Activated naive CD4-positive, alpha-beta T cell treated with anti-CD3 and anti-CD28 coated beads, Interleukin-2, amount 10 ng/mL, durations not matched to agents 7 days and 5 days (primary cell): ENCODE measurements at regions not wholly inside any gene's neighbourhood (a gene's known extent, or its start where the extent isn't known, plus 50 kb on each side); places are given as distances from the start of the nearest gene placed in this dataset.
"Not testable (repeated sequence)": the region's sequence is repeated elsewhere in the genome, so short reads cannot be mapped to it uniquely, and the experiment has no call there.

ENCODE experiments used
- CTCF ChIA-PET: fragments of 350-600 bp; sonication (Branson Sonifier 250); formaldehyde crosslinking; loops from one replicate; lab custom pipeline; 2021; ENCODE audit warnings: antibody characterized with exemption; lab: Charles Lee
- DNase-seq: peaks from one replicate; pipeline ENCODE4 v3.0.0-alpha.2; 2020
- H3K27ac Mint-ChIP-seq: one replicate; pipeline ENCODE4 v1.8.0; 2021; ENCODE audit warnings: mild to moderate bottlenecking, moderate library complexity, mixed read lengths
- H3K27me3 Mint-ChIP-seq: one replicate; pipeline ENCODE4 v1.8.0; 2021; ENCODE audit warnings: mild to moderate bottlenecking, mixed read lengths
- H3K36me3 Mint-ChIP-seq: one replicate; pipeline ENCODE4 v1.8.0; 2021; ENCODE audit warnings: mixed read lengths
- H3K4me1 Mint-ChIP-seq: one replicate; pipeline ENCODE4 v1.8.0; 2021; ENCODE audit warnings: mixed read lengths
- H3K4me3 Mint-ChIP-seq: one replicate; pipeline ENCODE4 v1.8.0; 2021; ENCODE audit warnings: mild to moderate bottlenecking, moderate library complexity, mixed read lengths
- H3K9me3 Mint-ChIP-seq: one replicate; pipeline ENCODE4 v1.8.0; 2021; ENCODE audit warnings: mixed read lengths

- no peak overlapping the region for H3K4me3 Mint-ChIP-seq
- CTCF ChIA-PET, result no interaction called here
- H3K27me3 Mint-ChIP-seq, result no peaks in the 10 kb centered on the region
- no peaks in the 10 kb centered on the region for H3K4me1 Mint-ChIP-seq
- no peak for DNase-seq
- no peak overlapping the region for H3K27ac Mint-ChIP-seq
- no peaks in the 10 kb centered on the region for H3K36me3 Mint-ChIP-seq
- H3K9me3 Mint-ChIP-seq, result peaks cover 13% of the 10 kb centered on the region
Observed at GRCh38 chr21:15297824-15298223, 233.0 kb upstream of the NRIP1 start.

- Mint-ChIP-seq H3K4me3 (no peak overlapping the region), H3K9me3 (peaks cover 13% of the 10 kb centered on the region), H3K27me3 (no peaks in the 10 kb centered on the region), H3K36me3 (no peaks in the 10 kb centered on the region), H3K4me1 (no peaks in the 10 kb centered on the region), H3K27ac (no peak overlapping the region)
- CTCF ChIA-PET, result no interaction called here
- DNase-seq, result no peak
Observed at GRCh38 chr21:15298306-15298705, 233.5 kb upstream of the NRIP1 start.

DNA sequence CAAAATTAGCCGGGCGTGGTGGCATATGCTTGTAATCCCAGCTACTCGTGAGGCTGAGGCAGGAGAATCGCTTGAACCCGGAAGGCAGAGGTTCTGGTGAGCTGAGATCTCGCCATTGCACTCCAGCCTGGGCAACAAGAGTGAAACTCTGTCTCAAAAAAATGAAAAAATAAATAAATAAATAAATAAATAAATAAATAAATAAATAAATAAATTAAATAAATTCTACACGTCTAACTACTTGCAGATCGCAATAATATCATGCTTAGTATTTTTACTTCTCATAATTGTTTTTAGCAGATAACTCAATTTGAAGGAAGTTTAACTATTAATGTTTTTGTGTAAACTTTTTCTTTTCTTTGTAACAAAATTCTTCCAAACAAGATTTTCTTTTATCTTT lies 234.0 kb upstream of the NRIP1 start:
- CTCF ChIA-PET, H3K27me3 Mint-ChIP-seq, H3K4me3 Mint-ChIP-seq, DNase-seq, H3K4me1 Mint-ChIP-seq, H3K27ac Mint-ChIP-seq, H3K36me3 Mint-ChIP-seq: not testable (repeated sequence)
- H3K9me3 Mint-ChIP-seq, result peaks cover 13% of the 10 kb centered on the region

DNA sequence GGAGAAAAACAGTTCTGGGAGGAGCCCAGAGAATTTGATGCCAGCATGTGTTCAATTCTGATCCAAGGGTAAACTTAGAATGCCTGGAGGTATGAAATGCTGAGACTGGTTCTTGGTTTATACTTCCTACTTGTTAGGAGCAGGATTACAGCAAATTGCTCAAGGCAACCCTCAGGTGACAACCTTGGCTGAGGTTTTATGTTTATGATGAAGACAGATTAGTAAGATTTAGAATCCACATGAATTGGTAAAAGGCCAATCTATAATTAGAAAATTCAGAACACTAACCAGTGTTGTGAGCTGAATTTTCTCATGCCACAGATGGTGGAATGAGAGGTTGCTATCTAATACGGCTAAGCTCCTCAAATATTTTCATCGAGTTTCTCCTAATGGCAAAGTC lies 235.3 kb upstream of the NRIP1 start:
- CTCF ChIA-PET, result no interaction called here
- no peaks in the 10 kb centered on the region for H3K36me3 Mint-ChIP-seq
- H3K27ac Mint-ChIP-seq, result no peak overlapping the region
- no peaks in the 10 kb centered on the region for H3K27me3 Mint-ChIP-seq
- DNase-seq, result no peak
- peaks cover 13% of the 10 kb centered on the region for H3K9me3 Mint-ChIP-seq
- no peaks in the 10 kb centered on the region for H3K4me1 Mint-ChIP-seq
- no peak overlapping the region for H3K4me3 Mint-ChIP-seq

GRCh38 chr21:15301014-15301413 lies 236.2 kb upstream of the NRIP1 start:
- no peaks in the 10 kb centered on the region for H3K36me3 Mint-ChIP-seq
- no peak overlapping the region for H3K4me3 Mint-ChIP-seq
- no peaks in the 10 kb centered on the region for H3K4me1 Mint-ChIP-seq
- H3K9me3 Mint-ChIP-seq, result peaks cover 13% of the 10 kb centered on the region
- H3K27me3 Mint-ChIP-seq, result no peaks in the 10 kb centered on the region
- no peak for DNase-seq
- no peak overlapping the region for H3K27ac Mint-ChIP-seq
- CTCF ChIA-PET, result no interaction called here

GRCh38 chr21:15301736-15302135 lies 236.9 kb upstream of the NRIP1 start:
- H3K36me3 Mint-ChIP-seq, result no peaks in the 10 kb centered on the region
- H3K4me3 Mint-ChIP-seq, result no peak overlapping the region
- H3K4me1 Mint-ChIP-seq, result no peaks in the 10 kb centered on the region
- H3K27ac Mint-ChIP-seq, result no peak overlapping the region
- no peaks in the 10 kb centered on the region for H3K27me3 Mint-ChIP-seq
- CTCF ChIA-PET, result no interaction called here
- peaks cover 13% of the 10 kb centered on the region for H3K9me3 Mint-ChIP-seq
- DNase-seq, result no peak

DNA sequence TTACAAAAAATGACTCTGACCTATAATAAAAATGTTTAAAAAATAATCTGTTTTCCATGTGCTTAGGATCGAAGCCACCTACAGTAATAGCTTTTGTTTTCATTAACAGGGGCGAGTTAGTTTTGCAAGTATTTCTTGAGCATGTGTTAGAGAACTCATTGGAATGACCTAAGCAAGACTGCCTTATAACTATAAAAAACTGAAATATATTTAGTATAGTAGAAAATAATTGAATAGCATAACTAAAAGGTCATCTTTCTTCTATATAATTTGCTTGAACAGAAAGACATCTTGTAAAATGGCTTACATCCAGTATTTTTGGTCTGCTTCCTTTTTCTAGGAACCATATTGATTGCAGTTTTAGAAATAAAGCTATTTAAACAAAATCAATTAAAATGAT lies 241.5 kb upstream of the NRIP1 start:
- peaks cover 7% of the 10 kb centered on the region for H3K9me3 Mint-ChIP-seq
- H3K4me1 Mint-ChIP-seq, result no peaks in the 10 kb centered on the region
- CTCF ChIA-PET, result no interaction called here
- no peak overlapping the region for H3K4me3 Mint-ChIP-seq
- H3K27me3 Mint-ChIP-seq, result peaks cover 5% of the 10 kb centered on the region
- no peaks in the 10 kb centered on the region for H3K36me3 Mint-ChIP-seq
- no peak for DNase-seq
- no peak overlapping the region for H3K27ac Mint-ChIP-seq

DNA sequence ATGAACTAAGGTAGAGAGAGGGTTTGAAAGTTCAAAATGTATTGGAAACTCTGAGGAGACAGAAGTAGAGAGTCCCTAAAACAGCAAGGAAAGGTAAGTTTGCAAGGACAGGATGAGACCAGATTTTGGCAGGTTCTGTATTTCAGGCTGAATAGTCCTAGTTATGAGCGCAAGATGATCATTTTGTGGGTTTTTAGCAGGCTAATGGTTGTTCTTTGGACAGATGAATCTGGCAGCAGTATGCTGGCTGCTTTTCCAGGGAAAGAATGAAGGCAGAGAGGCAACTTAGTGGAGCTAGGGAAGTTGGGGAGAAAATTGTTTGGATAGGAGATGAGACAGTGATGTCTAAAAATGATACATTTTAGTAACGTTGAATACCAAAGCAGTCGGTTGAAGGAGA lies 243.5 kb upstream of the NRIP1 start:
- CTCF ChIA-PET, result no interaction called here
- Mint-ChIP-seq H3K4me3 (no peak overlapping the region), H3K36me3 (no peaks in the 10 kb centered on the region), H3K27me3 (peaks cover 5% of the 10 kb centered on the region), H3K27ac (no peak overlapping the region), H3K4me1 (no peaks in the 10 kb centered on the region), H3K9me3 (no peaks in the 10 kb centered on the region)
- DNase-seq, result no peak

- Mint-ChIP-seq H3K27ac (no peak overlapping the region), H3K36me3 (no peaks in the 10 kb centered on the region), H3K27me3 (peaks cover 5% of the 10 kb centered on the region), H3K4me1 (no peaks in the 10 kb centered on the region), H3K9me3 (no peaks in the 10 kb centered on the region), H3K4me3 (no peak overlapping the region)
- no peak for DNase-seq
- CTCF ChIA-PET, result no interaction called here
Observed at GRCh38 chr21:15309022-15309590, 244.3 kb upstream of the NRIP1 start.

GRCh38 chr21:15309721-15310120 lies 244.9 kb upstream of the NRIP1 start:
- CTCF ChIA-PET, result no interaction called here
- Mint-ChIP-seq H3K36me3 (no peaks in the 10 kb centered on the region), H3K4me1 (no peaks in the 10 kb centered on the region), H3K27me3 (peaks cover 5% of the 10 kb centered on the region), H3K27ac (no peak overlapping the region), H3K9me3 (no peaks in the 10 kb centered on the region), H3K4me3 (no peak overlapping the region)
- DNase-seq, result no peak

DNA sequence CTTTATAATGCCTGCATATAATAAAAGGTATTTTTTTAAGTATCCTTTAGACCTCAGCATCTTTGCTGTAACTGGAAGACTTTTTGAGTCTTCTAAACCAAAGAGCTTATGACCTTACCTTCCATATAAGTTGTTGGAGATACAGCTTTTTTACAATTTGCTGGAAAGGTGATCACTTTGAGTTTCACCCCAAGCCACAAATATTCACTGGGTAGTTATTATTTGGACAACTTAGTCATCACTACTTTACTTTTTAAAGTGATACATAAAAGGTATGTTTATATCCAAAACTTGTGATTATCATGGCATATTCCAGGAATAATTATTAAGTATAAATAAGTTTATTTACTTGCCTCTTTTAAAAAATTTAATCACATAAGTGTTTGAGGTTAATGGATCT lies 246.7 kb upstream of the NRIP1 start:
- peaks cover 5% of the 10 kb centered on the region for H3K27me3 Mint-ChIP-seq
- no peak for DNase-seq
- no peaks in the 10 kb centered on the region for H3K4me1 Mint-ChIP-seq
- CTCF ChIA-PET, result no interaction called here
- H3K9me3 Mint-ChIP-seq, result no peaks in the 10 kb centered on the region
- no peaks in the 10 kb centered on the region for H3K36me3 Mint-ChIP-seq
- no peak overlapping the region for H3K4me3 Mint-ChIP-seq
- H3K27ac Mint-ChIP-seq, result no peak overlapping the region

DNA sequence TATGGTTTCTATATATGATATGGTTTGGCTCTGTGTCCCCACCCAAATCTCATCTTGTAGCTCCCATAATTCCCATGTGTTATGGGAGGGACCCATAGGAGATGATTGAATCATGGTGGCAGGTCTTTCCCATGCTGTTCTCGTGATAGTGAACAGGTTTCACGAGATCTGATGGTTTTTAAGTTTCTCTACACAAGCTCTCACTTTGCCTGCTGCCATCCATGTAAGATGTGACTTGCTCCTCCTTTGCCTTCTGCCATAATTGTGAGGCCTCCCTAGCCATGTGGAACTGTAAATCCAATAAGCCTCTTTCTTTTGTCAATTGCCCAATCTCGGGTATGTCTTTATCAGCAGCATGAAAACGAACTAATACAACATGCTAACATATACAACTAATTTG lies 252.2 kb upstream of the NRIP1 start:
- H3K9me3 Mint-ChIP-seq, H3K4me3 Mint-ChIP-seq, H3K27ac Mint-ChIP-seq, H3K27me3 Mint-ChIP-seq, CTCF ChIA-PET, H3K36me3 Mint-ChIP-seq, DNase-seq, H3K4me1 Mint-ChIP-seq: not testable (repeated sequence)

DNA sequence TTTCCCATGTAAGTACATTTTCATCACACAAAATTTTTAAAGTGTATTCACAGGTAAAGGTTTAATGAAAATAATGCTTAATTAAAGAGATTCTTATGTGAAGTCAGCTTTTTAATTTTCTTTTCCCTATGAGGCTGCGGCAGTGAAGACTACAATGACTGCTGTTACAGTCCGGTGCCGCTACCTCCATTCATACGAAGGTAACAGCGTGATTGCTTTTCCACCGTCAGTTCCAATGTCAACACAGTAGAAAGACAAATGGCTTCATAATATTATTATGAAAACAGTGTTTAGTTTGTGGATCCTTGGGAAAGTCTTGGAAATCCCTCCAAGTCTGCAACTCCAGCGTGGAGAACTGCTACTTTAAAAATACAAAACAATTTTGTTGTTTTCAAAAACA lies 254.9 kb upstream of the NRIP1 start:
- Mint-ChIP-seq H3K4me3 (no peak overlapping the region), H3K9me3 (no peaks in the 10 kb centered on the region), H3K4me1 (no peaks in the 10 kb centered on the region), H3K27me3 (no peaks in the 10 kb centered on the region), H3K36me3 (no peaks in the 10 kb centered on the region), H3K27ac (no peak overlapping the region)
- DNase-seq, result no peak
- CTCF ChIA-PET, result no interaction called here

DNA sequence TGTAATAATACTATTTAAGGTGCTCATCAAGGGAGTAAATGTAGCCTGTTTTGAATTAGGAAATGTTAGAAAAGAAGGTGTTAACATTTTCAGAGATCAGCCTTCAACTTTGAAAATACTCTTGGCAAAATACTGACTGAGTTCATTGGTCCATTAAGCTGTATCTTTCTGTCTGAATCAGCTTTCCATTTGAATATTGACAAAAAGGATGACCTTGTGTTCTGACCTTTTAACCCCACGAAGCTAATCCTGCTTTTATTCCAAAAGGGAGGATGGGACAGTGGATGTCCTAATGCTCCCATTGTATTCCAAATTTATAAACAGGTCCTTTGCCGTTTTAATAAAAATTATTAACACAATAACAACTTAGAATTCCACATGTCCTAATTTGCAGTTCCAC lies 259.7 kb upstream of the NRIP1 start:
- H3K9me3 Mint-ChIP-seq, result no peaks in the 10 kb centered on the region
- no peak overlapping the region for H3K27ac Mint-ChIP-seq
- CTCF ChIA-PET, result no interaction called here
- no peak overlapping the region for H3K4me3 Mint-ChIP-seq
- no peaks in the 10 kb centered on the region for H3K4me1 Mint-ChIP-seq
- H3K36me3 Mint-ChIP-seq, result no peaks in the 10 kb centered on the region
- no peaks in the 10 kb centered on the region for H3K27me3 Mint-ChIP-seq
- DNase-seq, result no peak

DNA sequence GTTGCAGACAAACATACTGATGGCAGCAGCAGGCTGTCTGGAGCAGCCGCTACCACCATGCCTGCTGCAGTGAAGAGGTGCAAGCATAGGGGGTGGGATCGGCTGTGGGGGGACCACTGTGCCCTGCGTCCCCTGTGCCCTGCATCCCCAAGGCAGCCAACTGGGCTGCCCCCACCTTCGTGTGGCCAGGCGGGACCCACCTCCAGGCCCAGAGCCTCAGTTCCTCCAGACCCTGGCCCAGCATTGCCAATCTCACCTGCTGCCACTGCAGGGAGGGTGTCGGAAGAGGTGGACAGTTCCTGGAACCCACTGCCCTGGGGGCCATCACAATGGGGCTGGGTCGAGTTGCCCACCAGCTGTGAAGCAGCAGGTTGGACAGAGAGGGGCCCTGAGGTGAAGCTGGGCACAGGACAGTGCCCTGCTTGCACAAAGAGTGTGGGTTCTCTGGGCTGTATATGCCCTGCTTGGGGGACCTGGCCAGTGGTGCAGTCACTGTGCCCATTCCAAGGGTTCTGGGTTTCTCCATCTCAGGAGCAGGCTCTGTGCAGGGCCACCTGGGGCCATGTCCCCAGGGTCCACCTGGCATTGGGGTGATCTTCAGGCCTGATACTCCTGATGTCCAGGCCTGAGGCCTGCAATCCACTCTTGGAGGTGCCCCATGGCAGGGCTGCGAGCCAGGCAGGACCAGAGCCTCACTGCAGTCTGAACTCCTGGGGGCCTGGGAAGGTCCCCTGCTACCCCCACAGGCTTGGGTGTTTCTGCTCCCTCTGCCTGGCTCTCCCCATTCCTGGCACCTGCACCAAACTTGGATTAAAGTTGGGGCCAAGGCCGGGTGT lies 261.4 kb upstream of the NRIP1 start:
- H3K27me3 Mint-ChIP-seq, result no peaks in the 10 kb centered on the region
- DNase-seq, result no peak
- H3K36me3 Mint-ChIP-seq, result no peaks in the 10 kb centered on the region
- H3K4me1 Mint-ChIP-seq, result no peaks in the 10 kb centered on the region
- CTCF ChIA-PET, result no interaction called here
- H3K9me3 Mint-ChIP-seq, result no peaks in the 10 kb centered on the region
- no peak overlapping the region for H3K4me3 Mint-ChIP-seq
- no peak overlapping the region for H3K27ac Mint-ChIP-seq
